HCT116 (cell line): ENCODE measurements at regions not wholly inside any gene's neighbourhood (a gene's known extent, or its start where the extent isn't known, plus 50 kb on each side); places are given as distances from the start of the nearest gene placed in this dataset.

Source experiments
- CTCF ChIP-seq, 3 experiments: fragments of 200-600 bp in 1 of 3; sonication (generic) in 1 of 3; IDR thresholded peaks in 2 of 3; conservative IDR thresholded peaks in 1 of 3; 2 replicates each; pipeline ENCODE4 v1.5.1; 2012 to 2017; ENCODE audit warnings: low read depth in 2 of 3, low read length in 2 of 3, antibody characterized with exemption in 1 of 3, borderline replicate concordance in 1 of 3, control low read depth in 1 of 3, mild to moderate bottlenecking in 1 of 3, mixed read lengths in 1 of 3, mixed run types in 1 of 3, moderate library complexity in 1 of 3; ENCODE audit not compliant: insufficient read depth in 1 of 3
- EZH2 ChIP-seq: fragments of 200-600 bp; sonication (generic); IDR thresholded peaks from 2 replicates; pipeline ENCODE4 v1.6.1; 2017; ENCODE audit warnings: antibody characterized with exemption, mixed run types
- MAX ChIP-seq: IDR thresholded peaks from 2 replicates; pipeline ENCODE4 v1.6.1; 2012
- POLR2A ChIP-seq: IDR thresholded peaks from 2 replicates; pipeline ENCODE4 v1.7.0; 2011; ENCODE audit warnings: borderline replicate concordance; ENCODE audit not compliant: insufficient read depth, insufficient read length; ENCODE audit errors: extremely low read depth
- RAD21 ChIP-seq: IDR thresholded peaks from 2 replicates; pipeline ENCODE4 v1.6.1; 2012; ENCODE audit warnings: low read depth, mild to moderate bottlenecking
- ZNF274 ChIP-seq: fragments of 200-500 bp; sonication (Bioruptor generic); IDR thresholded peaks from 2 replicates; pipeline ENCODE4 v1.6.1; 2014; ENCODE audit warnings: mild to moderate bottlenecking, low read depth, low read length, inconsistent platforms

GRCh38 chr6:40049128-40049527 lies 114.9 kb upstream of the MOCS1 start:
- TF ChIP-seq MAX, result no peak
- TF ChIP-seq CTCF (IDR thresholded peaks at IDR 0.05 in 2 of 3, conservative IDR thresholded peaks at IDR 0.05 in 1 of 3; ENCODE audit: borderline replicate concordance in 1 of 3, insufficient read depth in 1 of 3, low read depth in 2 of 3, low read length in 2 of 3), result no peak
- TF ChIP-seq RAD21, result no peak
- no peak for TF ChIP-seq EZH2
- TF ChIP-seq ZNF274, result no peak
- no peak for TF ChIP-seq POLR2A
